H1 (cell line): ENCODE measurements at regions not wholly inside any gene's neighbourhood (a gene's known extent, or its start where the extent isn't known, plus 50 kb on each side); places are given as distances from the start of the nearest gene placed in this dataset.

ENCODE experiments used
- CTCF ChIA-PET: fragments of 300-600 bp; sonication (Branson Sonifier 250); formaldehyde crosslinking; loops from one replicate; lab custom pipeline; 2021; ENCODE audit not compliant: partially characterized antibody; lab: Charles Lee
- POLR2A ChIA-PET: fragments of 300-600 bp; sonication (Branson Sonifier 250); formaldehyde crosslinking; loops from one replicate; lab custom pipeline; 2021; ENCODE audit warnings: inconsistent platforms; ENCODE audit not compliant: partially characterized antibody; lab: Charles Lee
- DNase-seq, 2 experiments: peaks; one replicate each; pipeline versions ENCODE4 v3.0.0 to v3.0.0-alpha.2; 2010 to 2022; ENCODE audit warnings: low spot score in 2 of 2, low read depth in 1 of 2, mixed read lengths in 1 of 2
- FAIRE-seq: peaks from 2 replicates; lab custom pipeline; 2011; peaks lifted over from hg19 to GRCh38; lab: Jason Lieb, UNC
- H2AFZ ChIP-seq: 2 replicates; pipeline ENCODE4 v1.8.1; 2012; ENCODE audit warnings: low read length, inconsistent platforms
- H2AK5ac ChIP-seq: 2 replicates; pipeline ENCODE4 v1.6.1; 2013; ENCODE audit warnings: low read depth, low read length
- H2BK120ac ChIP-seq: replicated peaks from 2 replicates; pipeline ENCODE3; 2013; ENCODE audit warnings: low read depth, low read length, inconsistent platforms
- H2BK12ac ChIP-seq: 2 replicates; pipeline ENCODE4 v1.6.1; 2013; ENCODE audit warnings: low read depth, low read length
- H2BK15ac ChIP-seq: 2 replicates; pipeline ENCODE4 v1.6.1; 2013; ENCODE audit warnings: low read length
- H2BK20ac ChIP-seq: 2 replicates; pipeline ENCODE4 v1.6.1; 2013; ENCODE audit warnings: low read length
- H2BK5ac ChIP-seq: 2 replicates; pipeline ENCODE4 v1.6.1; 2013; ENCODE audit warnings: low read depth, low read length
- H3K14ac ChIP-seq: 2 replicates; pipeline ENCODE4 v1.6.1; 2013; ENCODE audit warnings: inconsistent platforms; ENCODE audit not compliant: insufficient read length
- H3K18ac ChIP-seq: 2 replicates; pipeline ENCODE4 v1.6.1; 2013; ENCODE audit warnings: low read length; ENCODE audit errors: extremely low read depth
- H3K23ac ChIP-seq: 2 replicates; pipeline ENCODE4 v1.6.1; 2013; ENCODE audit warnings: inconsistent platforms; ENCODE audit not compliant: insufficient read length
- H3K23me2 ChIP-seq: 2 replicates; pipeline ENCODE4 v1.6.1; 2013; ENCODE audit warnings: low read depth, low read length
- H3K27ac ChIP-seq: 2 replicates; pipeline ENCODE4 v1.6.1; 2011; ENCODE audit warnings: low read depth, low read length, inconsistent platforms
- H3K27me3 ChIP-seq, 4 experiments: replicated peaks in 1 of 4; 1 replicate in 1 of 4; 2 replicates in 3 of 4; pipeline versions ENCODE4 v1.6.1 to v1.8.1; 2011 to 2013; ENCODE audit warnings: low read length in 3 of 4, mild to moderate bottlenecking in 3 of 4, inconsistent platforms in 2 of 4, mixed read lengths in 2 of 4, moderate library complexity in 1 of 4; ENCODE audit not compliant: control insufficient read depth in 3 of 4, insufficient read depth in 3 of 4; ENCODE audit errors: extremely low read depth in 1 of 4
- H3K36me3 ChIP-seq, 4 experiments: 2 replicates each; pipeline versions ENCODE4 v1.6.1 to v1.8.1; 2011 to 2013; ENCODE audit warnings: mild to moderate bottlenecking in 4 of 4, low read length in 3 of 4, moderate library complexity in 2 of 4, control low read depth in 1 of 4, inconsistent platforms in 1 of 4; ENCODE audit not compliant: insufficient read depth in 4 of 4, control insufficient read depth in 2 of 4
- H3K4ac ChIP-seq: replicated peaks from 2 replicates; pipeline ENCODE3; 2013; ENCODE audit warnings: low read length, low read depth, mixed read lengths, inconsistent platforms; ENCODE audit not compliant: insufficient read length
- H3K4me1 ChIP-seq, 4 experiments: replicated peaks in 1 of 4; 1 replicate in 1 of 4; 2 replicates in 3 of 4; pipeline versions ENCODE4 v1.6.1 to v1.8.1; 2011 to 2013; ENCODE audit warnings: low read length in 3 of 4, inconsistent platforms in 2 of 4, mixed read lengths in 1 of 4; ENCODE audit not compliant: insufficient read depth in 4 of 4, control insufficient read depth in 3 of 4
- H3K4me2 ChIP-seq, 2 experiments: 2 replicates each; pipeline versions ENCODE4 v1.6.1 to v1.8.1; 2011 to 2013; ENCODE audit warnings: low read depth in 2 of 2, low read length in 2 of 2, control low read depth in 1 of 2, inconsistent platforms in 1 of 2, mild to moderate bottlenecking in 1 of 2; ENCODE audit not compliant: insufficient read depth in 1 of 2
- H3K4me3 ChIP-seq, 4 experiments: fragments of 200-600, 300-600 bp in 1 of 4; sonication (generic), shearing (Covaris generic), sonication (Bioruptor Twin) in 1 of 4; 2 replicates each; pipeline versions ENCODE4 v1.5.1 to v1.8.1; 2011 to 2016; ENCODE audit warnings: low read length in 4 of 4, low read depth in 3 of 4, control low read depth in 2 of 4, inconsistent platforms in 2 of 4, mild to moderate bottlenecking in 2 of 4, mixed read lengths in 1 of 4, moderate library complexity in 1 of 4; ENCODE audit not compliant: insufficient read depth in 2 of 4; ENCODE audit errors: extremely low read depth in 1 of 4
- H3K56ac ChIP-seq: replicated peaks from 2 replicates; pipeline ENCODE3; 2013; ENCODE audit warnings: low read depth, mild to moderate bottlenecking, mixed read lengths, low read length, inconsistent platforms; ENCODE audit not compliant: insufficient read length
- H3K79me1 ChIP-seq: 2 replicates; pipeline ENCODE4 v1.6.1; 2013; ENCODE audit warnings: low read depth, low read length, control low read depth
- H3K79me2 ChIP-seq, 2 experiments: 2 replicates each; pipeline versions ENCODE4 v1.6.1 to v1.8.1; 2012 to 2013; ENCODE audit warnings: low read length in 2 of 2, mild to moderate bottlenecking in 2 of 2, inconsistent platforms in 1 of 2; ENCODE audit not compliant: insufficient read depth in 2 of 2, control insufficient read depth in 1 of 2
- H3K9ac ChIP-seq, 4 experiments: replicated peaks in 1 of 4; 1 replicate in 1 of 4; 2 replicates in 3 of 4; pipeline versions ENCODE4 v1.6.1 to v1.8.1; 2011 to 2013; ENCODE audit warnings: low read depth in 3 of 4, low read length in 3 of 4, control low read depth in 2 of 4, mild to moderate bottlenecking in 2 of 4, moderate library complexity in 2 of 4, inconsistent platforms in 1 of 4; ENCODE audit errors: extremely low read depth in 1 of 4
- H3K9me3 ChIP-seq, 2 experiments: 2 replicates each; pipeline versions ENCODE4 v1.6.1 to v1.8.1; 2012 to 2013; ENCODE audit warnings: mild to moderate bottlenecking in 2 of 2, moderate library complexity in 2 of 2, control low read depth in 1 of 2, inconsistent platforms in 1 of 2, low read depth in 1 of 2, low read length in 1 of 2, mixed read lengths in 1 of 2; ENCODE audit not compliant: insufficient read depth in 2 of 2
- H4K20me1 ChIP-seq, 2 experiments: replicated peaks in 1 of 2; 2 replicates each; pipeline versions ENCODE3 to v1.8.1; 2011 to 2013; ENCODE audit warnings: inconsistent platforms in 2 of 2, low read length in 2 of 2, mild to moderate bottlenecking in 1 of 2; ENCODE audit not compliant: insufficient read depth in 2 of 2, control insufficient read depth in 1 of 2
- H4K5ac ChIP-seq: 2 replicates; pipeline ENCODE4 v1.6.1; 2013; ENCODE audit warnings: low read length, low read depth, mixed read lengths, inconsistent platforms; ENCODE audit not compliant: insufficient read length
- H4K8ac ChIP-seq: 2 replicates; pipeline ENCODE4 v1.8.0; 2013; ENCODE audit warnings: mild to moderate bottlenecking, moderate library complexity, low read length, inconsistent platforms; ENCODE audit not compliant: insufficient read depth; ENCODE audit errors: extremely low read depth
- H4K91ac ChIP-seq: replicated peaks from 2 replicates; pipeline ENCODE3; 2013; ENCODE audit warnings: low read length, mixed read lengths, inconsistent platforms; ENCODE audit not compliant: insufficient read length
- ASH2L ChIP-seq: fragments of 200-600, 300-600 bp; sonication (generic); IDR thresholded peaks from one replicate; pipeline ENCODE4 v1.7.1; 2017; ENCODE audit warnings: low read length
- CBX5 ChIP-seq: fragments of 300-800, 300-1000 bp; sonication (generic); IDR thresholded peaks from 2 replicates; pipeline ENCODE4 v1.7.1; 2016; ENCODE audit warnings: antibody characterized with exemption, low read length, low read depth
- CREB1 ChIP-seq: IDR thresholded peaks from 2 replicates; pipeline ENCODE4 v1.6.1; 2012; ENCODE audit warnings: inconsistent platforms
- EP300 ChIP-seq, 2 experiments: IDR thresholded peaks; 1 replicate in 1 of 2; 2 replicates in 1 of 2; pipeline ENCODE4 v1.6.1; 2011 to 2012; ENCODE audit warnings: low read depth in 2 of 2, low read length in 2 of 2, mild to moderate bottlenecking in 2 of 2, borderline replicate concordance in 1 of 2, inconsistent platforms in 1 of 2, moderate library complexity in 1 of 2
- KDM4A ChIP-seq: IDR thresholded peaks from one replicate; pipeline ENCODE4 v1.7.1; 2012; ENCODE audit warnings: low read depth, mild to moderate bottlenecking, moderate library complexity, low read length, inconsistent platforms; ENCODE audit not compliant: severe bottlenecking
- MAFK ChIP-seq: IDR thresholded peaks from 2 replicates; pipeline ENCODE4 v1.6.1; 2012; ENCODE audit warnings: low read depth, mild to moderate bottlenecking, improper control_type of control experiment, low read length
- POLR2AphosphoS5 ChIP-seq: IDR thresholded peaks from 2 replicates; pipeline ENCODE4 v1.6.1; 2011; ENCODE audit warnings: low read depth, low read length
- SIX5 ChIP-seq: IDR thresholded peaks from 2 replicates; pipeline ENCODE4 v1.6.1; 2011; ENCODE audit warnings: mild to moderate bottlenecking, low read depth, low read length
- SP4 ChIP-seq: IDR thresholded peaks from 2 replicates; pipeline ENCODE4 v1.6.1; 2012; ENCODE audit warnings: low read length, inconsistent platforms
- TAF1 ChIP-seq: IDR thresholded peaks from 2 replicates; pipeline ENCODE4 v1.6.1; 2011; ENCODE audit warnings: mild to moderate bottlenecking, low read depth, low read length
- TBP ChIP-seq: IDR thresholded peaks from 2 replicates; pipeline ENCODE4 v1.6.1; 2011; ENCODE audit warnings: low read depth, low read length, improper control_type of control experiment
- YY1 ChIP-seq: IDR thresholded peaks from 2 replicates; pipeline ENCODE4 v1.6.1; 2011; ENCODE audit warnings: low read depth, mild to moderate bottlenecking, low read length
- ZNF274 ChIP-seq: IDR thresholded peaks from 2 replicates; pipeline ENCODE4 v1.7.0; 2012; ENCODE audit warnings: low read length, borderline replicate concordance; ENCODE audit errors: extremely low read depth
- WGBS, 2 experiments: shearing (Covaris generic) in 1 of 2; methylation state at CpG; one replicate each; pipeline versions ENCODE4 v1.1.6 to v1.1.7; 2013 to 2015; ENCODE audit warnings: low lambda C conversion rate in 2 of 2, mixed read lengths in 2 of 2, inconsistent platforms in 1 of 2, low coverage in 1 of 2, missing lambda C conversion rate in 1 of 2; ENCODE audit not compliant: insufficient replicate concordance in 2 of 2, insufficient coverage in 1 of 2, insufficient read length in 1 of 2; ENCODE audit errors: extremely low coverage in 1 of 2, missing lambda C conversion rate in 1 of 2; 5-methylcytosine and 5-hydroxymethylcytosine counted together

DNA sequence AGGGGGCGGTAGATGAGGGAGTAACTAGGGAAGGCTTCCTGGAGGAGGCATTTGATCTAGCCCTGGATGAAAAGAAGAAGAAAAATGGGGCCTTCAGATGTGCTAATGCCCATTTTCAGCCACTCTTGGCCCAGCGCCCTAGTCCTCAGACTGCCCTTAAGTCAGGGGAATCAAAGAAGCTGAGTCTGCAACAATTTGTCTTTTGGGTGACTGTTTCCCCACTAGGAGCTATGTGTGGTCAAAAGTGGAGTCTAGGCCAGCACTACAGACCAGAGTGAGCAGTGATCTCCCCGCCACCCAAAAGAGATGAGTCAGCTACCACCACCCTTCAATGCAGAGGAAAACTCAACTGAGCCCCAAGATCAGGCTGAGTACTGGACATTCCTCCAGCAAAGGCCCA, 542.1 kb downstream of the BNC2 start:
- no peaks in the 10 kb centered on the region for H3K79me1 ChIP-seq
- no peaks in the 10 kb centered on the region for H3K36me3 ChIP-seq
- H2BK120ac ChIP-seq, result no peak overlapping the region
- no peak overlapping the region for H4K5ac ChIP-seq
- no peak overlapping the region for H3K18ac ChIP-seq
- no peak overlapping the region for H3K27ac ChIP-seq
- no peaks in the 10 kb centered on the region for H4K20me1 ChIP-seq
- H2BK20ac ChIP-seq, result no peak overlapping the region
- TF ChIP-seq KDM4A, result no peak
- TF ChIP-seq YY1, result no peak
- no peak for TF ChIP-seq CREB1
- no peak for TF ChIP-seq POLR2AphosphoS5
- no peak for TF ChIP-seq TBP
- no peak for TF ChIP-seq SP4
- no peak for TF ChIP-seq ASH2L
- TF ChIP-seq CBX5, result no peak
- no peak for TF ChIP-seq EP300 (IDR thresholded peaks at IDR 0.05; ENCODE audit: borderline replicate concordance in 1 of 2, low read depth in 2 of 2, low read length in 2 of 2)
- no peak for TF ChIP-seq MAFK
- no peak for TF ChIP-seq TAF1
- TF ChIP-seq SIX5, result no peak
- TF ChIP-seq ZNF274, result no peak
- H2BK12ac ChIP-seq, result no peak overlapping the region
- H3K4me1 ChIP-seq, result peaks cover 0 to 5% (median 0%) of the 10 kb centered on the region in 4 experiments; a peak in 1 of 7 replicates
- H2AK5ac ChIP-seq, result no peak overlapping the region
- H4K8ac ChIP-seq, result 0 out of 2 replicates have a peak overlapping the region, but pooled peaks have one; percentile 4
- no peak for FAIRE-seq
- CTCF ChIA-PET, result interaction anchor here (0.8 to 1.5 kb wide), 3 partner anchors 27 to 34 kb away, joined by 3 to 5 read pairs (median 4); no protein-coding TSS in a partner anchor
- H4K91ac ChIP-seq, result no peak overlapping the region
- POLR2A ChIA-PET, result no interaction called here
- no peaks in the 10 kb centered on the region for H3K27me3 ChIP-seq
- no peak overlapping the region for H2AFZ ChIP-seq
- H3K4ac ChIP-seq, result no peak overlapping the region
- no peak overlapping the region for H3K9ac ChIP-seq
- H3K23me2 ChIP-seq, result no peaks in the 10 kb centered on the region
- no peak overlapping the region for H2BK15ac ChIP-seq
- H3K79me2 ChIP-seq, result no peaks in the 10 kb centered on the region
- H3K4me3 ChIP-seq, result no peak overlapping the region
- DNase-seq, result no peak
- H3K4me2 ChIP-seq, result no peak overlapping the region
- no peaks in the 10 kb centered on the region for H3K9me3 ChIP-seq
- 94% methylated on average over 3 of the region's 3 CpGs; no CpG with 5 or more reads in 1 of the 2 experiments for WGBS, 2 experiments
- no peak overlapping the region for H3K23ac ChIP-seq
- H3K14ac ChIP-seq, result no peak overlapping the region
- H3K56ac ChIP-seq, result no peak overlapping the region
- no peak overlapping the region for H2BK5ac ChIP-seq
